Hepatocyte (in vitro differentiated cells): ENCODE measurements at regions not wholly inside any gene's neighbourhood (a gene's known extent, or its start where the extent isn't known, plus 50 kb on each side); places are given as distances from the start of the nearest gene placed in this dataset.

Experiments used
- DNase-seq: peaks from one replicate; pipeline ENCODE4 v3.0.0-alpha.2; 2016; ENCODE audit warnings: low spot score
- H2AFZ ChIP-seq: fragments of 200-600 bp; sonication (generic); 2 replicates; pipeline ENCODE4 v1.6.0; 2016; ENCODE audit warnings: antibody characterized with exemption, mild to moderate bottlenecking
- H3K27ac ChIP-seq: fragments of 200-600 bp; sonication (generic); 2 replicates; pipeline ENCODE4 v1.5.1; 2016; ENCODE audit warnings: mild to moderate bottlenecking
- H3K27me3 ChIP-seq: fragments of 200-600 bp; sonication (generic); 2 replicates; pipeline ENCODE4 v1.6.1; 2016
- H3K36me3 ChIP-seq: fragments of 200-600 bp; sonication (generic); replicated peaks from 2 replicates; pipeline ENCODE4 v1.5.1; 2016; ENCODE audit warnings: low read depth; ENCODE audit not compliant: insufficient read depth
- H3K4me1 ChIP-seq: fragments of 200-600 bp; sonication (generic); 2 replicates; pipeline ENCODE4 v1.5.1; 2016; ENCODE audit warnings: mild to moderate bottlenecking, moderate library complexity; ENCODE audit not compliant: insufficient read depth
- H3K4me2 ChIP-seq: fragments of 200-600 bp; sonication (generic); 2 replicates; pipeline ENCODE4 v1.6.0; 2016
- H3K4me3 ChIP-seq: fragments of 200-600 bp; sonication (generic); 2 replicates; pipeline ENCODE4 v1.5.1; 2016; ENCODE audit warnings: mild to moderate bottlenecking
- H3K79me2 ChIP-seq: fragments of 200-600 bp; sonication (generic); 2 replicates; pipeline ENCODE4 v1.6.0; 2017; ENCODE audit warnings: mild to moderate bottlenecking
- H3K9me2 ChIP-seq: fragments of 200-600 bp; sonication (generic); replicated peaks from 2 replicates; pipeline ENCODE4 v1.6.0; 2017; ENCODE audit warnings: mild to moderate bottlenecking; ENCODE audit not compliant: insufficient read depth
- H3K9me3 ChIP-seq: fragments of 200-600 bp; sonication (generic); 2 replicates; pipeline ENCODE4 v1.5.1; 2016; ENCODE audit warnings: low read depth, mild to moderate bottlenecking
- H4K20me1 ChIP-seq: fragments of 200-600 bp; sonication (generic); 2 replicates; pipeline ENCODE4 v1.6.0; 2016; ENCODE audit warnings: mild to moderate bottlenecking; ENCODE audit not compliant: insufficient read depth, poor library complexity, severe bottlenecking
- EZH2 ChIP-seq: fragments of 200-600 bp; sonication (generic); IDR thresholded peaks from 2 replicates; pipeline ENCODE4 v1.6.1; 2016; ENCODE audit warnings: antibody characterized with exemption, mild to moderate bottlenecking, borderline replicate concordance
- EZH2phosphoT487 ChIP-seq: fragments of 200-600 bp; sonication (generic); IDR thresholded peaks from one replicate; pipeline ENCODE4 v1.6.1; 2018; ENCODE audit warnings: antibody characterized with exemption, mild to moderate bottlenecking, low read depth, moderate library complexity; ENCODE audit not compliant: unreplicated experiment, severe bottlenecking
- WGBS: methylation state at CpG from one replicate; pipeline ENCODE4 v1.1.6; 2016; ENCODE audit warnings: low lambda C conversion rate; ENCODE audit errors: missing lambda C conversion rate; 5-methylcytosine and 5-hydroxymethylcytosine counted together
- TF ChIP-seq, protein P1 (sequence below): fragments of 200-600 bp; sonication (generic); IDR thresholded peaks from 2 replicates; pipeline ENCODE4 v1.5.1; 2016; ENCODE audit warnings: antibody characterized with exemption, mild to moderate bottlenecking; ENCODE audit not compliant: poor library complexity

DNA sequence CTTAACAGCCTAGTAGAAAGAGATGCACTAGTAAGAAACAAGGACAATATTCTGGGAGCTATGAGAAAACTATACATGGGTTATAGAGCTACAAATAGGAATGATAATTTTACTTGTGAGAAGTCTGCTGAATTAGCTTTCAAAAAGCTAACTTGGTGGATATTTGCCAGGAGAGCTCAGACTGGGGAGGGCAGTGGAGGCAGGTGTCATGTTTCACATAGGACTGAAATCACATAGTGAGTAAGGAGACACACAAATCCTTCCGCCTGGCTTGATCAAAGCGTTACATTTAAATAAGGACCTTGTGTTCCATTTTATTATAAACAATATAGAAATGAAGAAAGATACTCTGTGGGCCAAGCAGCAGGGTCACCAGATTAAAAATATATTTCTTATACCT lies 235.0 kb downstream of the ISL1 start:
- Histone ChIP-seq H3K36me3 (no peaks in the 10 kb centered on the region), H3K27me3 (no peaks in the 10 kb centered on the region), H3K27ac (no peak overlapping the region), H3K9me3 (no peaks in the 10 kb centered on the region), H3K9me2 (no peaks in the 10 kb centered on the region), H3K4me1 (no peaks in the 10 kb centered on the region), H4K20me1 (no peaks in the 10 kb centered on the region), H2AFZ (no peak overlapping the region), H3K79me2 (no peaks in the 10 kb centered on the region), H3K4me3 (no peak overlapping the region), H3K4me2 (no peak overlapping the region)
- 60% methylated on average over 2 of the region's 2 CpGs for WGBS
- no peak for TF ChIP-seq EZH2phosphoT487
- DNase-seq = no peak

DNA sequence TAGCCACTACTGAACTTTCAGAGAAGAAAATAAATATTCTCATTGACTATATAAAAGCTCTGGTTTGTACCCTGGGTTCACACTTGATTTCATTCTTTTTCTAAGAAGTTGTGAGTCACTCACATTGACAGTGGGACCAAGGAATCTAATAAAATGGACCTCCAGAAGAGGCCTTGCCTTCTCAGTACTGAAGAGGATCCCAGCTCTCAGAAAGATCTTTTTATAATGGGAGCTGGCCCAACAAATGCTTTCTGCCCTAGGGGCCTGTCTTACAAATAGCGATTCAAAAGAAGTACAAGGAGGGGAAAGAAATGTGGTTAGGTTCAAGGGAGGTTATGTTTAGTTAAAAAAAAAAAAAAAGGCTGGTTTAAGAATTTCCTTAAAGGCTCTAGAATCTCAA lies 237.9 kb downstream of the ISL1 start:
- Histone ChIP-seq H3K79me2 (no peaks in the 10 kb centered on the region), H3K36me3 (no peaks in the 10 kb centered on the region), H3K4me3 (no peak overlapping the region), H3K4me2 (no peak overlapping the region), H2AFZ (no peak overlapping the region), H3K9me3 (no peaks in the 10 kb centered on the region), H3K27ac (no peak overlapping the region), H3K4me1 (no peaks in the 10 kb centered on the region), H3K9me2 (no peaks in the 10 kb centered on the region), H3K27me3 (no peaks in the 10 kb centered on the region), H4K20me1 (no peaks in the 10 kb centered on the region)
- no peak for DNase-seq
- TF ChIP-seq EZH2phosphoT487 (no peak), EZH2 (no peak)
- TF ChIP-seq, protein P1, sequence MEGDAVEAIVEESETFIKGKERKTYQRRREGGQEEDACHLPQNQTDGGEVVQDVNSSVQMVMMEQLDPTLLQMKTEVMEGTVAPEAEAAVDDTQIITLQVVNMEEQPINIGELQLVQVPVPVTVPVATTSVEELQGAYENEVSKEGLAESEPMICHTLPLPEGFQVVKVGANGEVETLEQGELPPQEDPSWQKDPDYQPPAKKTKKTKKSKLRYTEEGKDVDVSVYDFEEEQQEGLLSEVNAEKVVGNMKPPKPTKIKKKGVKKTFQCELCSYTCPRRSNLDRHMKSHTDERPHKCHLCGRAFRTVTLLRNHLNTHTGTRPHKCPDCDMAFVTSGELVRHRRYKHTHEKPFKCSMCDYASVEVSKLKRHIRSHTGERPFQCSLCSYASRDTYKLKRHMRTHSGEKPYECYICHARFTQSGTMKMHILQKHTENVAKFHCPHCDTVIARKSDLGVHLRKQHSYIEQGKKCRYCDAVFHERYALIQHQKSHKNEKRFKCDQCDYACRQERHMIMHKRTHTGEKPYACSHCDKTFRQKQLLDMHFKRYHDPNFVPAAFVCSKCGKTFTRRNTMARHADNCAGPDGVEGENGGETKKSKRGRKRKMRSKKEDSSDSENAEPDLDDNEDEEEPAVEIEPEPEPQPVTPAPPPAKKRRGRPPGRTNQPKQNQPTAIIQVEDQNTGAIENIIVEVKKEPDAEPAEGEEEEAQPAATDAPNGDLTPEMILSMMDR = no peak
- 56% methylated on average over 1 of the region's 1 CpG for WGBS

DNA sequence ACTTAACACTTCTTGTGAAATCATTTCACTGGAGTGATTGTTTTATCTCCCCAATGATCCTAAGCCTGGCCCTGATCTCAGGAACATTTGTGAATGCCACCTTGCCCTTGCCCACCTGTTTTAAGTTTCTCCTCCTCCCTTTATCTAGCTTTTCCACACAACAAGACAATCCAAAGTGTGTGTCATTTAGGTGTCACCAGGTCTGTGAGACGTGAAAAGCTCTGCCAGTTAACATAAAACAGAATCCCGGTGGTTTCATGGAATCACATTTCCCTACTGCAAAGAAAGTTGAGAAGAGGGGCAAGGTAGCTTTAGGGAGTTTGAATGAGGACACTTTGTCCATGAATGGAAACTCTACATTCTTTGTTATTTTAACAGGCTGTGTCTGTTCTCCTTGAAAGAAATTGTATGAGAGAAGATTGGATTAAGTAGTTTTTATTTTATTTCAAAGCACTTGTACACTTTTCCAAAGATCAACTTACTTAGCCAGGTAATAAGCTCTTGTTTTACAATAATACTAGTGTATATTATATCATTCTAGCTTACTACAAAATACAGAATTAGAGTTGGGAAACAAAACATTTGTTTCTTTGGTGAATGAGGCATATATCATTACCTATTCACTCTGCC lies 239.0 kb downstream of the ISL1 start:
- no peaks in the 10 kb centered on the region for H3K27me3 ChIP-seq
- H3K9me2 ChIP-seq = no peaks in the 10 kb centered on the region
- no peaks in the 10 kb centered on the region for H3K4me1 ChIP-seq
- H3K27ac ChIP-seq = no peak overlapping the region
- no peaks in the 10 kb centered on the region for H3K9me3 ChIP-seq
- H2AFZ ChIP-seq = no peak overlapping the region
- no peaks in the 10 kb centered on the region for H3K36me3 ChIP-seq
- H3K79me2 ChIP-seq = no peaks in the 10 kb centered on the region
- TF ChIP-seq EZH2phosphoT487 = no peak
- TF ChIP-seq, protein P1 = no peak
- no peak for TF ChIP-seq EZH2
- DNase-seq = no peak
- 35% methylated on average over 2 of the region's 2 CpGs for WGBS
- no peaks in the 10 kb centered on the region for H4K20me1 ChIP-seq
- H3K4me2 ChIP-seq = no peak overlapping the region
- H3K4me3 ChIP-seq = no peak overlapping the region

DNA sequence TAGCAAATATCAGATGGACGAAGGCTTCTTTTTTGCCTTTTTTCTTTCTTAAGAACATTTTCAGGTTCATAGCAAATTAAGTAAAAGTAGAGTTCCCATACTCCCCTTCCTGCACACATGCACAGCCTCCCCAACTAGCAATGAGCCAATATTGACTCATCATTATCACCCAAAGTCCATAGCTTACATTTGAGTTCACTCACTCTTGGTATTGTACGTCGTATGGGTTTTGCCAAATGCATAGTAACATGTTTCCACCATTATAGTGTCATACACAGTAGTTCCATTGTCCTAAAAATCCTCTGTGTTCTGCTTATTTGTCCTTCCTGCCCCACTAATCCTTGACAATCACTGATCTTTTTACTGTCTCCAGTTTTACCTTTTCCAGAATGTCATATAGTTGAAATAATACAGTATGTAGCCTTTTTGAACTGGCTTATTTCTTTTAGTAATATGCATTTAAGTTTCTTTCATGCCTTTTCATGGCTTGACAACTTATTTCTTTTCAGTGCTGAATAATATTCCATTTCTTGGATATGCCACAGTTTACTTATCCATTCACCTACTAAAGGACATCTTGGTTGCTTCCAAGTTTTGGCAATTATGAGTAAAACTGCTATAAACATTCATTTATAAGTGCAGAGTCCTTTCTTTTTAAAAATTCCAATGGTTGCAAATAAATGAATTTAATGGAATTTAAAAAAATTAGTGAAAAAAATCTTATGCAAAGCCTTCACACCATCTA lies 242.1 kb downstream of the ISL1 start:
- no peak overlapping the region for H3K27ac ChIP-seq
- H3K9me3 ChIP-seq = no peaks in the 10 kb centered on the region
- TF ChIP-seq, protein P1 = no peak
- TF ChIP-seq EZH2phosphoT487 (no peak), EZH2 (no peak)
- WGBS = 97% methylated on average over 3 of the region's 3 CpGs
- H3K36me3 ChIP-seq = no peaks in the 10 kb centered on the region
- no peaks in the 10 kb centered on the region for H3K4me1 ChIP-seq
- no peaks in the 10 kb centered on the region for H3K27me3 ChIP-seq
- no peaks in the 10 kb centered on the region for H4K20me1 ChIP-seq
- H3K79me2 ChIP-seq = no peaks in the 10 kb centered on the region
- H3K9me2 ChIP-seq = no peaks in the 10 kb centered on the region
- DNase-seq = no peak
- no peak overlapping the region for H3K4me3 ChIP-seq
- no peak overlapping the region for H3K4me2 ChIP-seq
- no peak overlapping the region for H2AFZ ChIP-seq
